ENCODE measurements at regions not wholly inside any gene's neighbourhood (a gene's known extent, or its start where the extent isn't known, plus 50 kb on each side); places are given as distances from the start of the nearest gene placed in this dataset.

- TF ChIP-seq CTCF (IDR thresholded peaks at IDR 0.05; ENCODE audit: low read depth, low read length, poor library complexity, severe bottlenecking) (no peak), EZH2phosphoT487 (IDR thresholded peaks at IDR 0.05; ENCODE audit: borderline replicate concordance, low read length) (no peak)
These were observed 198.2 kb upstream of the NDUFV2 start for GRCh38 chr18:8904316-8904715.
